ENCODE measurements at regions not wholly inside any gene's neighbourhood (a gene's known extent, or its start where the extent isn't known, plus 50 kb on each side); places are given as distances from the start of the nearest gene placed in this dataset.

GRCh38 chr6:170028629-170029345 lies 262.1 kb downstream of the DLL1 start:
- H3K4me3 ChIP-seq (ENCODE audit: low read depth, low read length): no peak overlapping the region
- H3K27ac ChIP-seq (ENCODE audit: low read depth, low read length): no peak overlapping the region
- H3K9me3 ChIP-seq (ENCODE audit: control insufficient read depth, insufficient read depth, low read length): peaks cover 89% of the 10 kb centered on the region
- no peak for DNase-seq (ENCODE audit: low read depth, low spot score)
- ChIA-PET CTCF (no interaction called here), POLR2A (no interaction called here)
- TF ChIP-seq CTCF (IDR thresholded peaks at IDR 0.05; ENCODE audit: low read depth, low read length): no peak
- no peaks in the 10 kb centered on the region for H3K27me3 ChIP-seq (ENCODE audit: control insufficient read depth, insufficient read depth, low read length)

- H3K27me3 ChIP-seq (ENCODE audit: control insufficient read depth, insufficient read depth, low read length): no peaks in the 10 kb centered on the region
- DNase-seq (ENCODE audit: low read depth, low spot score): no peak
- TF ChIP-seq CTCF (IDR thresholded peaks at IDR 0.05; ENCODE audit: low read depth, low read length): no peak
- H3K9me3 ChIP-seq (ENCODE audit: control insufficient read depth, insufficient read depth, low read length): peaks cover 89% of the 10 kb centered on the region
- no peak overlapping the region for H3K27ac ChIP-seq (ENCODE audit: low read depth, low read length)
- ChIA-PET POLR2A (no interaction called here), CTCF (no interaction called here)
- no peak overlapping the region for H3K4me3 ChIP-seq (ENCODE audit: low read depth, low read length)
Measured at GRCh38 chr6:170027647-170028043, 263.2 kb downstream of the DLL1 start.

- POLR2A ChIA-PET: no interaction called here
- no peak for DNase-seq (ENCODE audit: low read depth, low spot score)
- CTCF ChIA-PET: no interaction called here
Measured at GRCh38 chr6:170026751-170027646, 263.9 kb downstream of the DLL1 start.

GRCh38 chr6:170025935-170026750 lies 264.7 kb downstream of the DLL1 start:
- no peaks in the 10 kb centered on the region for H3K27me3 ChIP-seq (ENCODE audit: control insufficient read depth, insufficient read depth, low read length)
- no peak overlapping the region for H3K27ac ChIP-seq (ENCODE audit: low read depth, low read length)
- CTCF ChIA-PET: no interaction called here
- no peak for TF ChIP-seq CTCF (IDR thresholded peaks at IDR 0.05; ENCODE audit: low read depth, low read length)
- POLR2A ChIA-PET: no interaction called here
- no peak for DNase-seq (ENCODE audit: low read depth, low spot score)
- no peak overlapping the region for H3K4me3 ChIP-seq (ENCODE audit: low read depth, low read length)
- peaks cover 85% of the 10 kb centered on the region for H3K9me3 ChIP-seq (ENCODE audit: control insufficient read depth, insufficient read depth, low read length)

More at GRCh38 chr6:170026751-170027646, 263.9 kb downstream of the DLL1 start:
- Histone ChIP-seq H3K9me3 (ENCODE audit: control insufficient read depth, insufficient read depth, low read length) (peaks cover 89% of the 10 kb centered on the region), H3K4me3 (ENCODE audit: low read depth, low read length) (no peak overlapping the region), H3K27me3 (ENCODE audit: control insufficient read depth, insufficient read depth, low read length) (no peaks in the 10 kb centered on the region), H3K27ac (ENCODE audit: low read depth, low read length) (no peak overlapping the region)
- TF ChIP-seq CTCF (IDR thresholded peaks at IDR 0.05; ENCODE audit: low read depth, low read length): no peak
